SU-DHL-6 (cell line): ENCODE measurements at regions not wholly inside any gene's neighbourhood (a gene's known extent, or its start where the extent isn't known, plus 50 kb on each side); places are given as distances from the start of the nearest gene placed in this dataset.
"Not testable (repeated sequence)": the region's sequence is repeated elsewhere in the genome, so short reads cannot be mapped to it uniquely, and the experiment has no call there.

ENCODE experiments used
- H2AFZ ChIP-seq: fragments of 200-600 bp; sonication (generic); 2 replicates; pipeline ENCODE4 v1.6.1; 2014; ENCODE audit warnings: low read depth, mild to moderate bottlenecking, moderate library complexity, mixed read lengths, antibody characterized with exemption, low read length; ENCODE audit not compliant: severe bottlenecking
- H3F3A ChIP-seq: fragments of 200-600 bp; shearing (Covaris generic); 2 replicates; pipeline ENCODE4 v1.6.0; 2016; ENCODE audit warnings: antibody characterized with exemption, mild to moderate bottlenecking; ENCODE audit not compliant: insufficient read depth
- H3K27ac ChIP-seq: fragments of 200-600 bp; sonication (generic); 2 replicates; pipeline ENCODE4 v1.5.1; 2016; ENCODE audit warnings: low read depth, mild to moderate bottlenecking, low read length, moderate library complexity, mixed read lengths
- H3K27me3 ChIP-seq: fragments of 200-600 bp; sonication (generic), shearing (Covaris generic); 2 replicates; pipeline ENCODE4 v1.6.0; 2014; ENCODE audit warnings: mild to moderate bottlenecking, low read length
- H3K36me3 ChIP-seq: fragments of 200-600 bp; sonication (generic); 2 replicates; pipeline ENCODE4 v1.6.1; 2014; ENCODE audit warnings: mild to moderate bottlenecking, low read length, mixed read lengths
- H3K4me2 ChIP-seq: fragments of 300-600, 200-600 bp; shearing (Covaris generic), sonication (generic); 2 replicates; pipeline ENCODE4 v1.6.0; 2014; ENCODE audit warnings: low read length, low read depth, mild to moderate bottlenecking; ENCODE audit not compliant: poor library complexity, severe bottlenecking
- H3K4me3 ChIP-seq: fragments of 200-600 bp; sonication (generic); 2 replicates; pipeline ENCODE4 v1.5.1; 2014; ENCODE audit warnings: antibody characterized with exemption, low read length, mild to moderate bottlenecking, mixed read lengths; ENCODE audit not compliant: insufficient read depth, poor library complexity, severe bottlenecking
- H3K79me2 ChIP-seq: fragments of 200-600 bp; sonication (generic); 2 replicates; pipeline ENCODE4 v1.6.1; 2014; ENCODE audit warnings: mild to moderate bottlenecking, low read length, moderate library complexity; ENCODE audit not compliant: insufficient read depth
- H3K9ac ChIP-seq: fragments of 200-600 bp; sonication (generic); 2 replicates; pipeline ENCODE4 v1.7.0; 2014; ENCODE audit warnings: mild to moderate bottlenecking, low read length
- H3K9me2 ChIP-seq: fragments of 200-600 bp; sonication (generic); replicated peaks from 2 replicates; pipeline ENCODE4 v1.6.1; 2014; ENCODE audit warnings: low read length; ENCODE audit not compliant: insufficient read depth
- H3K9me3 ChIP-seq: fragments of 200-600 bp; sonication (generic); 2 replicates; pipeline ENCODE4 v1.6.1; 2014; ENCODE audit warnings: low read length, mixed read lengths; ENCODE audit not compliant: insufficient read depth
- H4K20me1 ChIP-seq: fragments of 200-600 bp; sonication (generic); 2 replicates; pipeline ENCODE4 v1.6.1; 2014; ENCODE audit warnings: low read depth, mild to moderate bottlenecking, antibody characterized with exemption, low read length, moderate library complexity, mixed read lengths
- EZH2phosphoT487 ChIP-seq: fragments of 200-600 bp; sonication (generic), shearing (Covaris generic); conservative IDR thresholded peaks from 2 replicates; pipeline ENCODE4 v1.6.1; 2018; ENCODE audit warnings: mild to moderate bottlenecking, antibody characterized with exemption, low read length, moderate library complexity, mixed read lengths
- TF ChIP-seq, protein P1 (sequence below): fragments of 200-600 bp; sonication (generic); IDR thresholded peaks from one replicate; pipeline ENCODE4 v1.5.1; 2017; ENCODE audit warnings: antibody characterized with exemption, mild to moderate bottlenecking, low read length, moderate library complexity; ENCODE audit not compliant: insufficient read depth, poor library complexity, severe bottlenecking

DNA sequence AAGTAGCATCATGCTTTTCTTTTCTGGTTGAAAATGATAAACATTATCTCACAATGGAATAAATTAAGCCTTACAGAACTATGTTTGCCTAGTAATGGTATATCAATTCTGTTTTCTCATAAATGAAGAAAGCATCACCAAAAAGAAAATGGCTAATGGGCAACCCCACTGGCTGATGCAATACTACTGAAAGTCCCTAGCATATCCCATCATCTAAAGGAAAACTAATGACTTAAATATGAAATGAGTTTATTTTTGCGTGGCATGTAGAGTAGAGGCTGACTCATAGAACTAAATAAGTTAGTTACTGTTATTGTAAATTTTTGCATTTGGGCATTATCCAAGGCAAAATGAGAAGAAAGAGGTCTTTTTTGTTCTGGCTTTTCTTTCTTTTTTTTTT is 1156.3 kb upstream of the SEL1L start:
- Histone ChIP-seq H3K4me3 (no peak overlapping the region), H3K9ac (no peak overlapping the region), H3K36me3 (no peaks in the 10 kb centered on the region), H3K27ac (no peak overlapping the region), H3K27me3 (no peaks in the 10 kb centered on the region), H3F3A (no peaks in the 10 kb centered on the region), H2AFZ (no peak overlapping the region), H3K4me2 (no peak overlapping the region), H4K20me1 (no peaks in the 10 kb centered on the region), H3K9me2 (no peaks in the 10 kb centered on the region), H3K79me2 (no peaks in the 10 kb centered on the region), H3K9me3 (no peaks in the 10 kb centered on the region)
- TF ChIP-seq, protein P1, sequence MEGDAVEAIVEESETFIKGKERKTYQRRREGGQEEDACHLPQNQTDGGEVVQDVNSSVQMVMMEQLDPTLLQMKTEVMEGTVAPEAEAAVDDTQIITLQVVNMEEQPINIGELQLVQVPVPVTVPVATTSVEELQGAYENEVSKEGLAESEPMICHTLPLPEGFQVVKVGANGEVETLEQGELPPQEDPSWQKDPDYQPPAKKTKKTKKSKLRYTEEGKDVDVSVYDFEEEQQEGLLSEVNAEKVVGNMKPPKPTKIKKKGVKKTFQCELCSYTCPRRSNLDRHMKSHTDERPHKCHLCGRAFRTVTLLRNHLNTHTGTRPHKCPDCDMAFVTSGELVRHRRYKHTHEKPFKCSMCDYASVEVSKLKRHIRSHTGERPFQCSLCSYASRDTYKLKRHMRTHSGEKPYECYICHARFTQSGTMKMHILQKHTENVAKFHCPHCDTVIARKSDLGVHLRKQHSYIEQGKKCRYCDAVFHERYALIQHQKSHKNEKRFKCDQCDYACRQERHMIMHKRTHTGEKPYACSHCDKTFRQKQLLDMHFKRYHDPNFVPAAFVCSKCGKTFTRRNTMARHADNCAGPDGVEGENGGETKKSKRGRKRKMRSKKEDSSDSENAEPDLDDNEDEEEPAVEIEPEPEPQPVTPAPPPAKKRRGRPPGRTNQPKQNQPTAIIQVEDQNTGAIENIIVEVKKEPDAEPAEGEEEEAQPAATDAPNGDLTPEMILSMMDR, result no peak
- no peak for TF ChIP-seq EZH2phosphoT487

GRCh38 chr14:82691191-82691590 is 1157.5 kb upstream of the SEL1L start:
- not testable (repeated sequence) for H2AFZ ChIP-seq, H4K20me1 ChIP-seq, H3K27me3 ChIP-seq, H3K27ac ChIP-seq, H3K4me2 ChIP-seq, H3K9me3 ChIP-seq, H3F3A ChIP-seq, H3K9ac ChIP-seq, H3K36me3 ChIP-seq, H3K4me3 ChIP-seq, H3K9me2 ChIP-seq, H3K79me2 ChIP-seq

DNA sequence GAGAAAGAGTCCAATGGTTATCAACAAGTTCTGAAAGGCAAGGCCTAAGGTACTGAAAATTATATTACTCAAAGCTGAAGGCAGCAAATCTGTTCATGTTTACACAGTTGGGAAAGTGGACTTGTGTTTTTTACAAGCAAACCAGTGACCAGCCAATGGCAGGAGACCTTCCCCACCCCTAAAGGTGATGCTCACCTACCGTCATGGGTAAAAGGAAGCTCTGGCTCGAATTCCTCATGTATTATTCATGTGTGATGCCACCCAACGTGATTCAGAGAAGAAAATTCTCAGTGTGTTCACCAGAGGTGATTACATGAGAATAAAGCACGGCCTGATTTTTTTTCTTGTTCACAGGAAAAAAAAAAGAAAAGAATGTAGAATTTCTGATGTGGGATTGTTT is 1161.2 kb upstream of the SEL1L start:
- no peaks in the 10 kb centered on the region for H3K79me2 ChIP-seq

GRCh38 chr14:82704218-82704617 is 1170.6 kb upstream of the SEL1L start:
- no peak for TF ChIP-seq EZH2phosphoT487
- TF ChIP-seq, protein P1, result no peak

More for the DNA sequence above, 1161.2 kb upstream of the SEL1L start:
- Histone ChIP-seq H3F3A (no peaks in the 10 kb centered on the region), H3K36me3 (no peaks in the 10 kb centered on the region), H3K27ac (no peak overlapping the region), H4K20me1 (no peaks in the 10 kb centered on the region), H2AFZ (no peak overlapping the region), H3K9me3 (no peaks in the 10 kb centered on the region), H3K9me2 (no peaks in the 10 kb centered on the region), H3K9ac (no peak overlapping the region), H3K27me3 (no peaks in the 10 kb centered on the region), H3K4me2 (no peak overlapping the region), H3K4me3 (no peak overlapping the region)
- TF ChIP-seq, protein P1, result no peak
- TF ChIP-seq EZH2phosphoT487, result no peak

More at GRCh38 chr14:82704218-82704617, 1170.6 kb upstream of the SEL1L start:
- Histone ChIP-seq H3K9ac (no peak overlapping the region), H3K9me3 (no peaks in the 10 kb centered on the region), H2AFZ (no peak overlapping the region), H3K79me2 (no peaks in the 10 kb centered on the region), H3K4me2 (no peak overlapping the region), H3K9me2 (no peaks in the 10 kb centered on the region; the same call in 1 of the 2 replicates), H3K27ac (no peak overlapping the region), H3K4me3 (no peak overlapping the region), H4K20me1 (no peaks in the 10 kb centered on the region), H3K36me3 (no peaks in the 10 kb centered on the region), H3F3A (no peaks in the 10 kb centered on the region), H3K27me3 (no peaks in the 10 kb centered on the region)
